GM13976 (cell line): ENCODE measurements at regions not wholly inside any gene's neighbourhood (a gene's known extent, or its start where the extent isn't known, plus 50 kb on each side); places are given as distances from the start of the nearest gene placed in this dataset.
"Not testable (repeated sequence)": the region's sequence is repeated elsewhere in the genome, so short reads cannot be mapped to it uniquely, and the experiment has no call there.

ENCODE experiments used
- DNase-seq: peaks from one replicate; pipeline ENCODE4 v3.0.0; 2012; ENCODE audit warnings: low spot score
- in situ Hi-C: fragments of 300-500 bp; cut with MboI; formaldehyde crosslinking; loops from one replicate; pipeline ENCODE4 v1.12.0; 2022; ENCODE audit warnings: low sequenced_read_pairs, mixed read lengths, inconsistent platforms; ENCODE audit not compliant: unreplicated experiment
- TF ChIP-seq, protein P1 (sequence below): IDR thresholded peaks from 2 replicates; pipeline ENCODE4 v1.5.1; 2012; ENCODE audit warnings: borderline replicate concordance, mild to moderate bottlenecking; ENCODE audit not compliant: insufficient read depth; ENCODE audit errors: extremely low read depth, missing control alignments, control extremely low read depth

DNA sequence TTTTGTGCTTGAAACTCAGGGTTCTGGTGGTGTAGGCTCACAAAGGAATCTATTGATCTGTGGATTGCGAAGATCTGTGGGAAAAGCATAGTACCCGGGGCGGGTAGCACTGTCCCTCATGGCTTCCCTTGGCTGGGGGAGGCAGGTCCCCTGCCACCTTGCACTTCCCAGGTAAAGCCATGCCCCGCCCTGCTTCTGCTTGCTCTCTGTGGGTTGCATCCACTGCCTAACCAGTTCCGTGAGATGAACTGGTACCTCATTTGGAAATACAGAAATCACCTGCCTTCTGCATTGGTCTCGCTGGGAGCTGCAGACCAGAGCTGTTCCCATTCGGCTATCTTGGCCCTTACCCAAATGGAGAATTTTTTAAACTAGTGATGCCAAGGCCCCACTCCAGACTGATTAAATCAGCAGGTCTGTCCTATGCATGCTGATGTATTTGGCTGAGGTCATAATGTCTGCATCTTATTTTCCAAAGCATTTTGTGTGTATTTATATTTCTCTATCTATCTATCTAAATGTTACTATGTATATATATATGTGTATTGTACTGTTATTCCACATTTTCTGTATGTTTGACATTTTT lies 65.5 kb upstream of the SLC7A14 start:
- TF ChIP-seq, protein P1, sequence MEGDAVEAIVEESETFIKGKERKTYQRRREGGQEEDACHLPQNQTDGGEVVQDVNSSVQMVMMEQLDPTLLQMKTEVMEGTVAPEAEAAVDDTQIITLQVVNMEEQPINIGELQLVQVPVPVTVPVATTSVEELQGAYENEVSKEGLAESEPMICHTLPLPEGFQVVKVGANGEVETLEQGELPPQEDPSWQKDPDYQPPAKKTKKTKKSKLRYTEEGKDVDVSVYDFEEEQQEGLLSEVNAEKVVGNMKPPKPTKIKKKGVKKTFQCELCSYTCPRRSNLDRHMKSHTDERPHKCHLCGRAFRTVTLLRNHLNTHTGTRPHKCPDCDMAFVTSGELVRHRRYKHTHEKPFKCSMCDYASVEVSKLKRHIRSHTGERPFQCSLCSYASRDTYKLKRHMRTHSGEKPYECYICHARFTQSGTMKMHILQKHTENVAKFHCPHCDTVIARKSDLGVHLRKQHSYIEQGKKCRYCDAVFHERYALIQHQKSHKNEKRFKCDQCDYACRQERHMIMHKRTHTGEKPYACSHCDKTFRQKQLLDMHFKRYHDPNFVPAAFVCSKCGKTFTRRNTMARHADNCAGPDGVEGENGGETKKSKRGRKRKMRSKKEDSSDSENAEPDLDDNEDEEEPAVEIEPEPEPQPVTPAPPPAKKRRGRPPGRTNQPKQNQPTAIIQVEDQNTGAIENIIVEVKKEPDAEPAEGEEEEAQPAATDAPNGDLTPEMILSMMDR, result no peak

DNA sequence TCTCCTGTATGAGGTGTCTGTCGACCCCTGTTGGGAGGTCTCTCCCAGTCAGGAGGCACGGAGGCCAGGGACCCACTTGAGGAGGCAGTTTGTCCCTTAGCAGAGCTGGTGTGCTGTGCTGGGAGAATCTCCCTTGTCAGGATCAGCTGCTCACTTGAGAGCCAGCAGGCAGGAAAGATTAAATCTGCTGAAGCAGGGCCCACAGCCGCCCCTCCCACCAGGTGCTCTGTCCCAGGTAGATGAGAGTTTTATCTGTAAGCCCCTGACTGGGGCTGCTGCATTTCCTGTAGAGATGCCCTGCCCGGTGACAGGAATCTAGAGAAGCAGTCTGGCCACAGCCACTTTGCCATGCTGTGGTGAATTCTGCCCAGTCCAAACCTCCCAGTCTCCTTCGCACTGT lies 64.7 kb upstream of the SLC7A14 start:
- DNase-seq, in situ Hi-C loops: not testable (repeated sequence)

More for the DNA sequence above, 65.5 kb upstream of the SLC7A14 start:
- in situ Hi-C loops, result no loop called here
- DNase-seq, result no peak

DNA sequence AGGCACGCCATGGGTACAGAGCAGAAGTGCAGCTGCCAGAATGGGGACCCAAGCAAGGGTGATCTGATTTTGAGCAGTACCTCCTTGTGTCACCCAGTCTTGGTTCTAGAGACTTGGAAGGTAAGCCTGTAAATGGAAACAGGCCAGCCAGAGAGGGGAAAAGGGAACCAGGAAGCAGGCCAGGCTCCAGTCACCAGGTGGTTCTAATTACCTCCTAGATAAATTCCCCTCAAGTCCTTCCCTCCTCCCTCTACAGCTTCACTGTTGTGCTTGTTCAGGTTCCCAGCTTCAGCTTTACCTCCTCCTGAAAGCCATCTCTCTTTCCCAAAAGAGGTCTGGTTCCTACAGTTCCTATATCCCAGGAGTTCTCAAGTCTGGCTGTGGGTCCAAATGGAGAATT lies 58.8 kb upstream of the SLC7A14 start:
- in situ Hi-C loops, result no loop called here
- no peak for DNase-seq
- TF ChIP-seq, protein P1, result no peak

GRCh38 chr3:170643831-170644230 lies 58.0 kb upstream of the SLC7A14 start:
- no peak for DNase-seq
- in situ Hi-C loops, result no loop called here
- TF ChIP-seq, protein P1, result no peak

- in situ Hi-C loops, result no loop called here
- TF ChIP-seq, protein P1, result no peak
These were observed 57.2 kb upstream of the SLC7A14 start for GRCh38 chr3:170642882-170643601.

DNA sequence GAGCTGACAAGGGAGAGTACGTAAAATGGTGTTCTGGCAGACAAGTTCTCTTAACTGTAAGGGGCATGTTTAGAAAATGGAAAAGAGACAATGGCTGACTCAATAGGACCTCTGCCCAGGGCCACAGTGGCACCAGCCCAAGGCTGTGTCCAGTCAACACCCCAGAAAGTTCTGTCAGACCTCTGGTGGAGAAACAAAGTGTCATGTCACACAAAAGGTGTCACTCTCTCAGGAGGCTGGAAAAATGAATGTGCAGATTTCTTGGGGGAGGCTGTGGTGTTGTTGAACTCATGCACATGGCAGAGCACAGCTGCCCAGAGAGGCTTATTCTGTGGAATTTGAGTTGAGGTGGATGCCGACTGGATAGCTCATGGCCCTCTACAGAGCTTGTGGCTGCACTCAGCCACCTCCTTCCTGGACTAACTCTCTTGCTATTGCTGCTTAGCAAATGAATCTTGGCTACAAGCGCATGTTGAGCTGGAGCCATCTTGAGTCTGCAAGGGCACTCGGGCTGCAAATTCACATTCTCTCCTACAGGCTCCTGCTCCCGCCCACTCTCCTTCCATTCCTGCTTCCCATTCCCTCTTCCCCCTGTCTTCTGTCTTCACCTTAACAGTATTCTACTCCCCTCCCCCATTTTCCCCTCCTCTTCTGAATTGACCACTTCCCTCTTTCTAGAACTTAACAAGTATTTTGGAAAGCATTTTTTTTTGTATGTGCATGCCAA lies 55.8 kb upstream of the SLC7A14 start:
- DNase-seq, result no peak
- in situ Hi-C loops, result no loop called here
- TF ChIP-seq, protein P1, result no peak

More at GRCh38 chr3:170642882-170643601, 57.2 kb upstream of the SLC7A14 start:
- no peak for DNase-seq

- TF ChIP-seq, protein P1, result no peak
- in situ Hi-C loops, result no loop called here
- DNase-seq, result no peak
These were observed 54.9 kb upstream of the SLC7A14 start for GRCh38 chr3:170640737-170641171.
